SK-N-SH (cell line): ENCODE measurements at regions not wholly inside any gene's neighbourhood (a gene's known extent, or its start where the extent isn't known, plus 50 kb on each side); places are given as distances from the start of the nearest gene placed in this dataset.

ENCODE experiments used
- CTCF ChIA-PET: fragments of 300-600, 350-600 bp; formaldehyde crosslinking; extraction: SDS; loops from one replicate; lab custom pipeline; 2021; lab: Yijun Ruan, JAX
- POLR2A ChIA-PET: fragments of 350-600 bp; sonication (Branson Sonifier 250); formaldehyde crosslinking; extraction: SDS; loops from one replicate; lab custom pipeline; 2020; ENCODE audit warnings: antibody characterized with exemption, inconsistent platforms; lab: Yijun Ruan, JAX
- DNase-seq: peaks from one replicate; pipeline ENCODE4 v3.0.0; 2012
- H2AFZ ChIP-seq: fragments of 200-600 bp; sonication (generic); 2 replicates; pipeline ENCODE4 v1.8.1; 2016; ENCODE audit warnings: antibody characterized with exemption, mild to moderate bottlenecking, low read depth
- H3F3A ChIP-seq: fragments of 200-600 bp; sonication (generic); replicated peaks from 2 replicates; pipeline ENCODE3; 2016; ENCODE audit warnings: antibody characterized with exemption, mild to moderate bottlenecking; ENCODE audit not compliant: insufficient read depth
- H3K27ac ChIP-seq, 2 experiments: fragments of 200-500 bp in 1 of 2; fragments of 200-600 bp in 1 of 2; sonication (Bioruptor generic) in 1 of 2; sonication (generic), shearing (Covaris generic) in 1 of 2; 2 replicates each; pipeline versions ENCODE4 v1.5.1 to v1.6.1; 2014 to 2016; ENCODE audit warnings: low read depth in 2 of 2, inconsistent platforms in 1 of 2, low read length in 1 of 2, mild to moderate bottlenecking in 1 of 2, mixed read lengths in 1 of 2
- H3K27me3 ChIP-seq: fragments of 200-600 bp; sonication (generic), shearing (Covaris generic); 2 replicates; pipeline ENCODE4 v1.6.1; 2016; ENCODE audit warnings: mixed run types; ENCODE audit not compliant: insufficient read depth
- H3K36me3 ChIP-seq, 2 experiments: fragments of 200-500 bp in 1 of 2; fragments of 200-600 bp in 1 of 2; sonication (Bioruptor generic) in 1 of 2; sonication (generic) in 1 of 2; replicated peaks in 1 of 2; 2 replicates each; pipeline versions ENCODE3 to v1.5.1; 2014 to 2016; ENCODE audit warnings: low read length in 1 of 2, mild to moderate bottlenecking in 1 of 2; ENCODE audit not compliant: insufficient read depth in 2 of 2, control insufficient read depth in 1 of 2
- H3K4me1 ChIP-seq, 2 experiments: fragments of 200-500 bp in 1 of 2; fragments of 200-600 bp in 1 of 2; sonication (Bioruptor generic) in 1 of 2; sonication (generic), shearing (Covaris generic) in 1 of 2; 2 replicates each; pipeline versions ENCODE4 v1.5.1 to v1.6.1; 2014 to 2016; ENCODE audit warnings: low read depth in 1 of 2, low read length in 1 of 2, mixed run types in 1 of 2; ENCODE audit not compliant: insufficient read depth in 2 of 2, control insufficient read depth in 1 of 2
- H3K4me2 ChIP-seq: fragments of 200-600 bp; sonication (generic), shearing (Covaris generic); 2 replicates; pipeline ENCODE4 v1.6.1; 2017; ENCODE audit warnings: mixed run types
- H3K4me3 ChIP-seq, 2 experiments: fragments of 200-500 bp in 1 of 2; fragments of 200-600 bp in 1 of 2; sonication (Bioruptor generic) in 1 of 2; sonication (generic), shearing (Covaris generic) in 1 of 2; 2 replicates each; pipeline versions ENCODE4 v1.5.1 to v1.8.1; 2014 to 2016; ENCODE audit warnings: low read depth in 2 of 2, inconsistent platforms in 1 of 2, low read length in 1 of 2, mild to moderate bottlenecking in 1 of 2, mixed read lengths in 1 of 2, moderate library complexity in 1 of 2
- H3K79me2 ChIP-seq: fragments of 200-600 bp; sonication (generic); 2 replicates; pipeline ENCODE4 v1.8.1; 2017; ENCODE audit warnings: mild to moderate bottlenecking; ENCODE audit not compliant: insufficient read depth
- H3K9ac ChIP-seq: fragments of 200-600 bp; sonication (generic); 2 replicates; pipeline ENCODE4 v1.6.1; 2017; ENCODE audit warnings: mixed run types
- H3K9me2 ChIP-seq: fragments of 200-600 bp; sonication (generic); 2 replicates; pipeline ENCODE4 v1.6.1; 2017; ENCODE audit warnings: mixed run types
- H3K9me3 ChIP-seq: fragments of 200-600 bp; sonication (generic); 2 replicates; pipeline ENCODE4 v1.6.1; 2017; ENCODE audit warnings: mixed run types, mild to moderate bottlenecking, moderate library complexity
- H4K20me1 ChIP-seq: fragments of 200-600 bp; sonication (generic); 2 replicates; pipeline ENCODE4 v1.6.1; 2017; ENCODE audit warnings: mild to moderate bottlenecking, mixed run types; ENCODE audit not compliant: insufficient read depth
- EP300 ChIP-seq, 2 experiments: IDR thresholded peaks; 2 replicates each; pipeline versions ENCODE4 v1.4.0 to v1.6.1; 2012; ENCODE audit warnings: borderline replicate concordance in 1 of 2, low read depth in 1 of 2, low read length in 1 of 2
- FOXM1 ChIP-seq: IDR thresholded peaks from 2 replicates; pipeline ENCODE4 v1.4.0; 2012; ENCODE audit warnings: low read depth, mild to moderate bottlenecking
- GABPA ChIP-seq: IDR thresholded peaks from 2 replicates; pipeline ENCODE4 v1.4.0; 2012; ENCODE audit warnings: low read depth, mild to moderate bottlenecking
- MEF2A ChIP-seq: IDR thresholded peaks from 2 replicates; pipeline ENCODE4 v1.4.0; 2012; ENCODE audit warnings: low read depth, borderline replicate concordance
- NRF1 ChIP-seq: IDR thresholded peaks from 2 replicates; pipeline ENCODE4 v1.6.1; 2012; ENCODE audit warnings: low read depth, mild to moderate bottlenecking, low read length
- TEAD4 ChIP-seq: IDR thresholded peaks from 2 replicates; pipeline ENCODE4 v1.4.0; 2012; ENCODE audit warnings: mild to moderate bottlenecking, borderline replicate concordance; ENCODE audit not compliant: insufficient read depth
- WGBS: methylation state at CpG from one replicate; pipeline ENCODE4 v1.1.6; 2017; ENCODE audit warnings: low lambda C conversion rate; 5-methylcytosine and 5-hydroxymethylcytosine counted together
- TF ChIP-seq, protein P1 (sequence below): IDR thresholded peaks from 2 replicates; pipeline ENCODE4 v1.6.1; 2012; ENCODE audit warnings: mild to moderate bottlenecking, low read depth, low read length, moderate library complexity
- TF ChIP-seq, protein P2 (sequence below): IDR thresholded peaks from 2 replicates; pipeline ENCODE4 v1.4.0; 2012; ENCODE audit warnings: low read depth, borderline replicate concordance
- TF ChIP-seq, protein P3 (sequence below): fragments of 150-350 bp; IDR thresholded peaks from 2 replicates; pipeline ENCODE4 v1.6.1; 2016; ENCODE audit warnings: mild to moderate bottlenecking, low read depth, low read length

DNA sequence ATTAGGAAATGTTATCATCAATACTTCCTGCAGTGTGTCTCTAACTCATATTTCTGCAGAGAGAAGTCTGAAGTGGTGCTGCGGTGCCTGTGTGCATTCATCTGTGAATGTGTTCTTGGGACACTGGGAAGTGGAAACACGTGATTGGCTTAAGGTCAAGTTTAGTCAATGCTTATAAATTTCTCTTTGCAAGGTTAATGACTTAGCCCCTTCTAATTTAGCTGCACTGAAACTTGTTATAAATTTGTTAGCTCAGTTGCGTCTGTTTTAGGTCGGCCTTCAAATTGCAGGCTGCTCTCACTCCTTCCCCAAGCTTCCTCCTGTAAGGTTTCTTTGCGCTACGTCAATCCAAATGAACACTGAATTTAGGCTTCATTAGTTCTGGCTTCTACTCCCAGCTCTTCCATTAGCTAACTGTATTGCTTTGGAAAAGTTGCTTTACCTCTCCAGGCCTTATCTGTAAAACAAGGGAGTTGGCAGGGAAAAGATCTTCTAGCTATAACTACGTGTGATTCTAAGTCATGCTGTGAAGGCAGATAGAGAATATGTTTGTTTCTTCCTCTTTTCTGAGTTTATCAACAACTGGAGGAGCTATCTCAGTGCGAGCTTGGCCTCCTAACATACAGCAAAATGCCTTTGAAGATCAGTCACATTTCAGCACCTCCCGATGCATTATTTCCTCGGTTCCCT is 341.8 kb downstream of the NFIB start (continued):
- TF ChIP-seq, protein P1, sequence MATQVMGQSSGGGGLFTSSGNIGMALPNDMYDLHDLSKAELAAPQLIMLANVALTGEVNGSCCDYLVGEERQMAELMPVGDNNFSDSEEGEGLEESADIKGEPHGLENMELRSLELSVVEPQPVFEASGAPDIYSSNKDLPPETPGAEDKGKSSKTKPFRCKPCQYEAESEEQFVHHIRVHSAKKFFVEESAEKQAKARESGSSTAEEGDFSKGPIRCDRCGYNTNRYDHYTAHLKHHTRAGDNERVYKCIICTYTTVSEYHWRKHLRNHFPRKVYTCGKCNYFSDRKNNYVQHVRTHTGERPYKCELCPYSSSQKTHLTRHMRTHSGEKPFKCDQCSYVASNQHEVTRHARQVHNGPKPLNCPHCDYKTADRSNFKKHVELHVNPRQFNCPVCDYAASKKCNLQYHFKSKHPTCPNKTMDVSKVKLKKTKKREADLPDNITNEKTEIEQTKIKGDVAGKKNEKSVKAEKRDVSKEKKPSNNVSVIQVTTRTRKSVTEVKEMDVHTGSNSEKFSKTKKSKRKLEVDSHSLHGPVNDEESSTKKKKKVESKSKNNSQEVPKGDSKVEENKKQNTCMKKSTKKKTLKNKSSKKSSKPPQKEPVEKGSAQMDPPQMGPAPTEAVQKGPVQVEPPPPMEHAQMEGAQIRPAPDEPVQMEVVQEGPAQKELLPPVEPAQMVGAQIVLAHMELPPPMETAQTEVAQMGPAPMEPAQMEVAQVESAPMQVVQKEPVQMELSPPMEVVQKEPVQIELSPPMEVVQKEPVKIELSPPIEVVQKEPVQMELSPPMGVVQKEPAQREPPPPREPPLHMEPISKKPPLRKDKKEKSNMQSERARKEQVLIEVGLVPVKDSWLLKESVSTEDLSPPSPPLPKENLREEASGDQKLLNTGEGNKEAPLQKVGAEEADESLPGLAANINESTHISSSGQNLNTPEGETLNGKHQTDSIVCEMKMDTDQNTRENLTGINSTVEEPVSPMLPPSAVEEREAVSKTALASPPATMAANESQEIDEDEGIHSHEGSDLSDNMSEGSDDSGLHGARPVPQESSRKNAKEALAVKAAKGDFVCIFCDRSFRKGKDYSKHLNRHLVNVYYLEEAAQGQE, result no peak
- TF ChIP-seq, protein P2, sequence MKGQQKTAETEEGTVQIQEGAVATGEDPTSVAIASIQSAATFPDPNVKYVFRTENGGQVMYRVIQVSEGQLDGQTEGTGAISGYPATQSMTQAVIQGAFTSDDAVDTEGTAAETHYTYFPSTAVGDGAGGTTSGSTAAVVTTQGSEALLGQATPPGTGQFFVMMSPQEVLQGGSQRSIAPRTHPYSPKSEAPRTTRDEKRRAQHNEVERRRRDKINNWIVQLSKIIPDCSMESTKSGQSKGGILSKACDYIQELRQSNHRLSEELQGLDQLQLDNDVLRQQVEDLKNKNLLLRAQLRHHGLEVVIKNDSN, result no peak

DNA sequence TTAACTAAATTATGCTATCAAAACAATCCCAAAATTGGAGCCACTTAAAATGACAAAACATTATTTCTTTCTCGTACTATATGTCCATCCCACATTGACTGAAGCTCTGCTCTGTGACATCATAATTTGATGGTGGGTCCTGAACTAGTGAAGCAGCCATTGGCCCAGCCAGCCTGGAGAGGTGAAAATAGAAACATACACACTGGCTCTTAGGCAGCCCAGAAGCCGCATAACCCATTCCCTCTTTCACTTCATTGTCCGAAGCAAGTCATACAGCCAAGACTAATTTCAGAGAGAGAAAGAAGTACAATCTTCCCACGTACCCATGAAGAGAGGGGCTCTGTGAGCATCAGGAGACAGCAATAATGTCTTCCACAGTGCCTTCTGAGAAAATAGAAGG is 342.5 kb downstream of the NFIB start:
- no peaks in the 10 kb centered on the region for H3K27me3 ChIP-seq
- no peak for TF ChIP-seq MEF2A
- TF ChIP-seq TEAD4, result no peak
- TF ChIP-seq GABPA, result no peak
- TF ChIP-seq, protein P2, result no peak
- no peak for TF ChIP-seq EP300 (IDR thresholded peaks at IDR 0.05; ENCODE audit: borderline replicate concordance in 1 of 2, low read depth in 1 of 2, low read length in 1 of 2)
- TF ChIP-seq, protein P1, result no peak
- TF ChIP-seq, protein P3, sequence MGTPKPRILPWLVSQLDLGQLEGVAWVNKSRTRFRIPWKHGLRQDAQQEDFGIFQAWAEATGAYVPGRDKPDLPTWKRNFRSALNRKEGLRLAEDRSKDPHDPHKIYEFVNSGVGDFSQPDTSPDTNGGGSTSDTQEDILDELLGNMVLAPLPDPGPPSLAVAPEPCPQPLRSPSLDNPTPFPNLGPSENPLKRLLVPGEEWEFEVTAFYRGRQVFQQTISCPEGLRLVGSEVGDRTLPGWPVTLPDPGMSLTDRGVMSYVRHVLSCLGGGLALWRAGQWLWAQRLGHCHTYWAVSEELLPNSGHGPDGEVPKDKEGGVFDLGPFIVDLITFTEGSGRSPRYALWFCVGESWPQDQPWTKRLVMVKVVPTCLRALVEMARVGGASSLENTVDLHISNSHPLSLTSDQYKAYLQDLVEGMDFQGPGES, result no peak
- no peak for TF ChIP-seq NRF1
- no peak for TF ChIP-seq FOXM1
- no peaks in the 10 kb centered on the region for H3K36me3 ChIP-seq
- no peaks in the 10 kb centered on the region for H3K9me3 ChIP-seq
- H3K4me3 ChIP-seq, result no peak overlapping the region
- POLR2A ChIA-PET, result no interaction called here
- H3K79me2 ChIP-seq, result no peaks in the 10 kb centered on the region
- H3K4me1 ChIP-seq, result peaks cover 0 to 8% of the 10 kb centered on the region in 2 experiments
- no peaks in the 10 kb centered on the region for H3K9me2 ChIP-seq
- CTCF ChIA-PET, result no interaction called here
- H3K4me2 ChIP-seq, result no peak overlapping the region
- no peak overlapping the region for H3K9ac ChIP-seq
- DNase-seq, result no peak
- H4K20me1 ChIP-seq, result no peaks in the 10 kb centered on the region
- no peak overlapping the region for H2AFZ ChIP-seq
- H3K27ac ChIP-seq, result no peak overlapping the region
- 86% methylated on average over 4 of the region's 4 CpGs for WGBS
- H3F3A ChIP-seq, result peaks cover 12% of the 10 kb centered on the region
